Stomach smooth muscle (tissue), 2 donors: ENCODE measurements at regions not wholly inside any gene's neighbourhood (a gene's known extent, or its start where the extent isn't known, plus 50 kb on each side); places are given as distances from the start of the nearest gene placed in this dataset.
"Not testable (repeated sequence)": the region's sequence is repeated elsewhere in the genome, so short reads cannot be mapped to it uniquely, and the experiment has no call there.

Source experiments
- H3K27ac ChIP-seq: one replicate; pipeline ENCODE4 v1.7.0; 2013; ENCODE audit warnings: mild to moderate bottlenecking, low read length, inconsistent platforms
- H3K27me3 ChIP-seq, 2 donors: one replicate each; pipeline ENCODE4 v1.7.0; 2013; ENCODE audit warnings: low read length in 2 of 2; ENCODE audit not compliant: insufficient read depth in 2 of 2, control insufficient read depth in 1 of 2
- H3K36me3 ChIP-seq, 2 donors: one replicate each; pipeline ENCODE4 v1.7.0; 2013; ENCODE audit warnings: low read length in 2 of 2; ENCODE audit not compliant: control insufficient read depth in 2 of 2, insufficient read depth in 2 of 2
- H3K4me1 ChIP-seq: one replicate; pipeline ENCODE4 v1.7.0; 2013; ENCODE audit warnings: low read length; ENCODE audit not compliant: control insufficient read depth, insufficient read depth
- H3K4me3 ChIP-seq, 2 donors: one replicate each; pipeline ENCODE4 v1.7.0; 2013; ENCODE audit warnings: low read length in 2 of 2
- H3K9ac ChIP-seq, 2 donors: one replicate each; pipeline ENCODE4 v1.7.0; 2013; ENCODE audit warnings: low read length in 2 of 2, mild to moderate bottlenecking in 1 of 2
- H3K9me3 ChIP-seq, 2 donors: one replicate each; pipeline ENCODE4 v1.7.0; 2013; ENCODE audit warnings: low read length in 2 of 2; ENCODE audit not compliant: control insufficient read depth in 2 of 2
- donor health status: healthy.
- donor health status: Pancreatic carcinoma.

DNA sequence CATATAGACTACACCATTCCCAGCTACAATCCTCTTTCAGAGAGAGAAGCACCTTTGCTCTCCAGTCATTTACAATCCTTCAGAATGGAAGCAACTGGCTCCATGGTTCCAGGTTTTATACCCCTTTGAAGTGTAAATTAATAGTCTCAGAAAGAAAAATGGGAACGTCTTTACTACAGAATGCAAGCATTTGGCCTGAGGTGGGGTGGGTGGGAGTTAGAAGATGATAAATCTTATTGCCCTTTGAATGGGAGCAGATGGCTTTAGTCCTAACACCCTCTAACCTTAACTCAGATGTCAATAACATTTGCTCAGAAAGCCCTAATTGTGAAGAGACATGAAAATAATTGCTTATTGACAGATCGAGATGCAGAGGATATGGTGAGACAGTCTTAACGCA, 84.2 kb upstream of the KCNMA1 start:
- Histone ChIP-seq H3K4me3 (no peak overlapping the region), H3K9ac (no peak overlapping the region), H3K27me3 (no peaks in the 10 kb centered on the region), H3K36me3 (no peaks in the 10 kb centered on the region), H3K9me3 (peaks cover 0 to 4% of the 10 kb centered on the region in 2 donors), H3K4me1 (no peaks in the 10 kb centered on the region), H3K27ac (no peak overlapping the region)

DNA sequence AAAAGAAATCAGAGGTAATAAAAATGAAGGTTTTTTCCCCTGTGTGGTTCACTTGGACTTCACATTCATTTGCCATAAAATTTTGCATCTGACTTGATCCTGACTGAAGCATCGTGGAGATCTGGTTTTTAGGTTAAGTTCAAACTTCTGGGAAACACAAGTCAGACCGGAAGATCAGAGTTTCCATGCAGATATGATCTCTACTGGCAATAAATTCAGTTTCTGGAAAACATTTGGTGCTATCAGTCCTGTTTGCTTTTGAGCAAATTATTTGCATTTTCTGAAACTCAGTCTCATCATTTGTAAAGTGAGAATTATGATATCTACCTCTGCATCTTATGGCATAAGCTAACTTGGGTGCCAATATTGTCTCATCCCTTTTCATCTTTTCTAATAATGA, 81.3 kb upstream of the KCNMA1 start:
- no peak overlapping the region for H3K9ac ChIP-seq
- no peaks in the 10 kb centered on the region for H3K4me1 ChIP-seq
- no peak overlapping the region for H3K4me3 ChIP-seq
- H3K9me3 ChIP-seq, result no peaks in the 10 kb centered on the region
- no peaks in the 10 kb centered on the region for H3K36me3 ChIP-seq
- H3K27ac ChIP-seq, result no peak overlapping the region
- H3K27me3 ChIP-seq, result no peaks in the 10 kb centered on the region

GRCh38 chr10:77718312-77718711, 80.7 kb upstream of the KCNMA1 start:
- not testable (repeated sequence) for H3K36me3 ChIP-seq, H3K27me3 ChIP-seq, H3K4me3 ChIP-seq, H3K27ac ChIP-seq, H3K4me1 ChIP-seq, H3K9ac ChIP-seq, H3K9me3 ChIP-seq

GRCh38 chr10:77717336-77717735, 79.7 kb upstream of the KCNMA1 start:
- Histone ChIP-seq H3K27ac (no peak overlapping the region), H3K27me3 (peaks cover 2 to 4% of the 10 kb centered on the region in 2 donors), H3K4me1 (no peaks in the 10 kb centered on the region), H3K4me3 (no peak overlapping the region), H3K9ac (no peak overlapping the region), H3K36me3 (no peaks in the 10 kb centered on the region), H3K9me3 (no peaks in the 10 kb centered on the region)

GRCh38 chr10:77716458-77717317, 79.1 kb upstream of the KCNMA1 start:
- no peak overlapping the region for H3K27ac ChIP-seq
- H3K36me3 ChIP-seq, result no peaks in the 10 kb centered on the region
- no peaks in the 10 kb centered on the region for H3K4me1 ChIP-seq
- no peak overlapping the region for H3K4me3 ChIP-seq
- H3K27me3 ChIP-seq, result peaks cover 2 to 5% of the 10 kb centered on the region in 2 donors
- no peaks in the 10 kb centered on the region for H3K9me3 ChIP-seq
- no peak overlapping the region for H3K9ac ChIP-seq

- H3K36me3 ChIP-seq, result no peaks in the 10 kb centered on the region
- H3K4me1 ChIP-seq, result peaks cover 7% of the 10 kb centered on the region
- H3K27ac ChIP-seq, result no peak overlapping the region
- H3K9me3 ChIP-seq, result no peaks in the 10 kb centered on the region
- H3K27me3 ChIP-seq, result peaks cover 2 to 5% of the 10 kb centered on the region in 2 donors
- no peak overlapping the region for H3K4me3 ChIP-seq
- H3K9ac ChIP-seq, result no peak overlapping the region
These were observed 77.9 kb upstream of the KCNMA1 start for GRCh38 chr10:77715536-77715935.

DNA sequence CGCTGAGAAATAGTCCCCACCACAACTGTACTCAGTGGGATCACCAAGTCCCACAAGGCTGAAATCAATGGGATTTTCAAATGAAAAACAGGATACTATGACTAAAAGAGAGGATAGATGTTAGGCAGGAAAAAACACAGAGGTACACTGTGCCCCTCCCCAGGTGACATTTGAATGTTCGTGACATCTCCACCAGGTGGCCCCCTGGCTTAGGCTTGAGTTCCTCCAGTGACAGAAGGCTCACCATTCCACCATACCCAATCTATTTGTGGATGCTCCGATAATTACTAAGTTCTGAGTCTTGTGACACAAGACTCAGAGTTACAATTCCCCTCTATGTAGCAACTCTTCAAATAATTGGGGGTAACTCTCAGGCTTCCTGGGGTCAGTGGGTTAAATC, 77.5 kb upstream of the KCNMA1 start:
- Histone ChIP-seq H3K36me3 (no peaks in the 10 kb centered on the region), H3K9me3 (no peaks in the 10 kb centered on the region), H3K27me3 (peaks cover 3 to 5% of the 10 kb centered on the region in 2 donors), H3K27ac (no peak overlapping the region), H3K9ac (no peak overlapping the region), H3K4me1 (peaks cover 9% of the 10 kb centered on the region), H3K4me3 (no peak overlapping the region)

DNA sequence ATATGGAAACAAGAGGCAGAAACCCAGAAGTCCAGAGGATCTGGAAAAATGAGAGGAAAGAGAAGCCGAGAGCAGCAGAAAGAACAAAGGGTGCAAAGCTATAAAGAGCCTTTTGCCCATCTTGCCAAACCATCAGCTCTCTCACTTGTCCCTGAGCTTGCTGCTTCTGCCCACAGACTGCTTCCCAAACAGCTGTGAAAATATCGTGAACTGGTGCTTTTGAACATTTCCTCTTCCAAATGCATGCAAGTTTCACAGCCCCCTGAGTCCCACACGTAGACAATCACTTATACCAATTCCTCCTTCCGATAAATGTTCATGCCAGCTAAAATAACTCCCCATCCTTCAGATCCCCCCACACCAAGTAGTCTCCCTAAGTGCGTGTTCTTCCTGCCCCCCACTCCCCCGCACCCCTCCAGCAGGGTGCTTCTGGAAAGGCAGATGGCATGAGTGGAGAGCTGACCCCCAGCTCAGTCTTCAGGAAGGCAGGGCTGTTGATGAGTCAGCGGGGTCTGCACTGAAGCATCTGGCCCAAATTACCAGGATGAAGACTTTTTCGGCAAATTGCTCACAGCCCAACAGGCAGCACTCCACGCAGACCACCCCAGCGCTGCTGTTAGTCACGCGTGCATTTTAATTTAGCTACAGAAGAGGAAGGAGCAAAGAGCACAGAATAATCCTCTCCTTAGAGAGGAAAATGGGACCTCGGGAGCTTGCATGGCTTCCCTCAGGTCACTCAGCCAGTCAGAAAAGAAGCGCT, 76.1 kb upstream of the KCNMA1 start:
- no peaks in the 10 kb centered on the region for H3K9me3 ChIP-seq
- H3K4me3 ChIP-seq, result no peak overlapping the region
- H3K9ac ChIP-seq, result no peak overlapping the region
- H3K27me3 ChIP-seq, result peaks cover 3 to 5% of the 10 kb centered on the region in 2 donors
- peaks cover 9% of the 10 kb centered on the region for H3K4me1 ChIP-seq
- H3K27ac ChIP-seq, result no peak overlapping the region
- no peaks in the 10 kb centered on the region for H3K36me3 ChIP-seq

DNA sequence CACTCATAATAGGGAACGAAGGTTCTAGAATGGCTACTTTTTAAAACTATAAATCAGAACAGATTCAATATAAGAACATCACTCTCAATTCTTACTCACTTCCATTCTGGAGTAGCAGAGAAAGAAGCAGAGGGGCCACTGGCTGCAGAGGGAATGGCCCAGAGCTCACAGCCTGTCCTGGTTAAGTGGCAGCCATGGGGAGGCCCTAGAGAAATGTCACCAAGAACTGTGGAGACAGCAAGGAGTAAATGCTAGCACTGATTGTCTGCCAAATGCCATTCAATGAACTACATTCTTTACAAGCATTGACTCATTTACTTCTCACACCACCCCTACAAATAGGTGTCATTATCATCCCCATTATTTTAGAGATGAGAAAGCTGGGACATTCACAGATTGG, 74.6 kb upstream of the KCNMA1 start:
- H3K27ac ChIP-seq, result no peak overlapping the region
- H3K4me3 ChIP-seq, result no peak overlapping the region
- no peaks in the 10 kb centered on the region for H3K36me3 ChIP-seq
- H3K9ac ChIP-seq, result no peak overlapping the region
- H3K9me3 ChIP-seq, result no peaks in the 10 kb centered on the region
- peaks cover 3 to 5% of the 10 kb centered on the region in 2 donors for H3K27me3 ChIP-seq
- peaks cover 9% of the 10 kb centered on the region for H3K4me1 ChIP-seq

DNA sequence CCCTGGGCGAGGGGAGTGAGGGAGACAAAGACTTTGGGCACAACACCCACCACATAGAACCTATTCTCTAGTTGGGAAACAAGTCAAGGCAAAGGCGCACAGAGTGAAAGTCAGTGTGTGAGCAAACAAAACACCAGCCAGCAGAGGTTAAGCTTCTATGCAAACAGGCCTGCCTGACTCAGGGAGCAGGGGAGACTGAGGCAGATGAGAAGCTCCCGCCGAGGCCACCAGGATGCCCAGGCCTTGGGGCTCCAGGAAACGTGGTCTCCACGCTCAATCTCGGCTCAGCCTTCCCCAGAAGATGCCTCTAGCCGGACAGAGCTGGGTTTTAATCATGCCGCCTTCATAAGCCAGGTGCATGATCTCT, 74.1 kb upstream of the KCNMA1 start:
- Histone ChIP-seq H3K9ac (no peak overlapping the region), H3K9me3 (no peaks in the 10 kb centered on the region), H3K27ac (no peak overlapping the region), H3K4me1 (peaks cover 9% of the 10 kb centered on the region), H3K4me3 (peak overlapping the region in 1 of 2 donors; percentile 69), H3K27me3 (peaks cover 3 to 5% of the 10 kb centered on the region in 2 donors), H3K36me3 (no peaks in the 10 kb centered on the region)
